Stimulated activated CD4-positive, alpha-beta T cell treated with anti-CD3 and anti-CD28 coated beads, TNF-alpha, amount 100 ng/mL, for 48 hours (primary cell): ENCODE measurements at regions not wholly inside any gene's neighbourhood (a gene's known extent, or its start where the extent isn't known, plus 50 kb on each side); places are given as distances from the start of the nearest gene placed in this dataset.

ENCODE experiments used
- DNase-seq, 3 donors: peaks; one replicate each; pipeline ENCODE4 v3.0.0-alpha.2; 2020; ENCODE audit warnings: low read depth in 3 of 3

- DNase-seq = no peak
Observed at GRCh38 chr12:130102266-130102665, 60.0 kb upstream of the FZD10 start.

GRCh38 chr12:130104571-130105106 lies 57.6 kb upstream of the FZD10 start:
- DNase-seq = no peak

DNA sequence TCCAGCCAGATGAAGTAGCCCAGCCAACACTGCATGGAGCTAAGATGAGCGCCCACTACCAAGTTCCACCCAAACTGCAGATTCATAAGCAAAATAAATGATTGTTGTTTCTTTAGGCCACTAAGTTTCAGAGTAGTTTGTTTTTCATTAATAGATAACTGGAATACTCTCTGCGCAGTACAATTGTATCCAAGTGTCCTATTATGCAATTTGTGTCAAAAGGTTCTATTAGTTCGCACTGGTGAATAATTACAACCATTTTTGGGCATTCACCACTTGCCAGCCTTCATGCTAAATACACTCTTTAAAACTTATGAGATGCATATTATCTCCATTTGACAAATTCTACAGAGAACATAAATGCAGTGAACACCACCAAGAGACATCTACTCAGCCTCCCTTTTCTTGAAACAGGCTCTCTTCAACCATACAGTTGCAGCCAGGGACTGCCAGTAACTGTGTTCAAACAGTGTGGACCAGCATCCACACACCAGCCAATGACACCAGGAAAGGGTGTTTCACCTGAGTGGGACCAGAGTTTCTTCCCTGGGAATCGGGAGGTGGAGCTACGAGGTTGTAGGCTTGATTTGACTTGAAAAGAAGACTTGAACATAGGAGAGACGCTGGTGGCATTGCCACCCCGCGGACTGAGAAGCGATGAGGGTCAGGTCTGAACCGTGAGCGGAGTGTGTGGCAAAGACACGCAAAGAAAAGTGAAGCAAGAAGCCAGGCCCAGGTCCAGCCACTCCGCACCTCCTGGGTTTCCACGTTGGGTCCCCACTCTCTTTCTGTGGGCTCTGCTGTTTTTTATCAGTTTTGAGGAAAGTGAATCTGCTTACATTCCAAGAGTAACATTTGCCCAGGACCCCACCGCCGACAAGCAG lies 53.0 kb upstream of the FZD10 start:
- no peak for DNase-seq

- DNase-seq = no peak
Observed at GRCh38 chr12:130110914-130111313, 51.4 kb upstream of the FZD10 start.

DNA sequence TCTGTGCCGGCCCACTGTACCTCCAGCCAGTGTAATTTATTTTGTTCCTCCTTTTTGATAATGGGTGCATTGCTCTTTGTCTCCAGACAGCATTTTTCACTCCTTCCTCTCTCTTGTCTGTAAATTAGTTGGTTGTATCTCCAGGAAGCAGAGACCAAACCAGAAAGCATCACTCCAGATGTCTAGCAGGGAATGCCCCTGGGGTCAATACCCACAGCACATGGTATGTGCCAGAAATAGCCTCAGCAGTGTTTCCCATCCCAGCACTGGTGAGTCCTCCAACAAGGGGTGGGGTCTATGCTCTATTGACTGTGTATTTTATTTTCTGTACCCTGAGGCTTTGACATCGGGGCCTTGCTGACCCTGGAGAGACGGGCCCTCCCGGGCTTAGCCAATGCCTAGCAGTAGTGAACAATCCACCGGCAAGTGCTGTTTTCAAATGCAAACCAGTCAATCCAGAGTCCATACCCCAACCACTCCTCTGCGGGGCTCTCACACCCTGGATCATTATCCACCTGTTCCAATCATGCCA lies 50.2 kb upstream of the FZD10 start:
- no peak for DNase-seq
